HCT116 (cell line): ENCODE measurements at regions not wholly inside any gene's neighbourhood (a gene's known extent, or its start where the extent isn't known, plus 50 kb on each side); places are given as distances from the start of the nearest gene placed in this dataset.
"Not testable (repeated sequence)": the region's sequence is repeated elsewhere in the genome, so short reads cannot be mapped to it uniquely, and the experiment has no call there.

Experiments used
- ATAC-seq: fragments of 200-7000 bp; cut with Tn5 transposase; 2 replicates; pipeline ENCODE4 v1.9.1; 2020; ENCODE audit warnings: mild to moderate bottlenecking, moderate library complexity
- BruUV-seq: library from RNA; stranded (reverse); fragments of 400-500 nt; replicated peaks from 2 replicates; lab custom pipeline; 2021; lab: Mats Ljungman, UMichigan
- CTCF ChIA-PET: fragments of 300-600 bp; sonication (Branson Sonifier 250); formaldehyde crosslinking; loops from one replicate; lab custom pipeline; 2021; ENCODE audit warnings: antibody characterized with exemption; lab: Charles Lee
- POLR2A ChIA-PET: fragments of 300-600, 350-600 bp; sonication (Branson Sonifier 250); formaldehyde crosslinking; loops from one replicate; lab custom pipeline; 2021; ENCODE audit warnings: antibody characterized with exemption; lab: Charles Lee
- RAD21 ChIA-PET, 2 experiments: fragments of 300-600 bp; sonication (Branson Sonifier 250); formaldehyde crosslinking; loops; one replicate each; lab custom pipeline; 2023; ENCODE audit warnings: low total read pairs in 2 of 2; ENCODE audit not compliant: uncharacterized antibody in 2 of 2, unreplicated experiment in 2 of 2, low non-redundant PET in 1 of 2; lab: Charles Lee
- DNase-seq: peaks from one replicate; pipeline ENCODE4 v3.0.0-alpha.2; 2010; ENCODE audit warnings: low read depth, low spot score
- H2AFZ ChIP-seq: fragments of 200-600 bp; shearing (Covaris generic), sonication (generic); 2 replicates; pipeline ENCODE4 v1.6.1; 2017; ENCODE audit warnings: low read depth, mixed run types, mixed read lengths, antibody characterized with exemption, low read length; ENCODE audit not compliant: poor library complexity, severe bottlenecking
- H3K27ac ChIP-seq: 2 replicates; pipeline ENCODE4 v1.5.1; 2012; ENCODE audit warnings: low read depth, low read length
- H3K27me3 ChIP-seq: fragments of 200-600 bp; sonication (generic); 2 replicates; pipeline ENCODE4 v1.6.1; 2016; ENCODE audit warnings: mixed run types, low read length, mixed read lengths; ENCODE audit not compliant: insufficient read depth
- H3K36me3 ChIP-seq, 2 experiments: fragments of 200-500 bp in 1 of 2; fragments of 200-600 bp in 1 of 2; sonication (Bioruptor generic) in 1 of 2; sonication (generic) in 1 of 2; 2 replicates each; pipeline versions ENCODE4 v1.5.1 to v1.6.1; 2014 to 2016; ENCODE audit warnings: low read length in 2 of 2, inconsistent platforms in 1 of 2, mixed read lengths in 1 of 2, mixed run types in 1 of 2; ENCODE audit not compliant: insufficient read depth in 2 of 2, control insufficient read depth in 1 of 2
- H3K4me1 ChIP-seq, 2 experiments: fragments of 200-600 bp in 1 of 2; sonication (generic) in 1 of 2; 2 replicates each; pipeline versions ENCODE4 v1.5.1 to v1.6.1; 2012 to 2017; ENCODE audit warnings: low read length in 2 of 2, inconsistent platforms in 1 of 2, mild to moderate bottlenecking in 1 of 2, mixed read lengths in 1 of 2, mixed run types in 1 of 2, moderate library complexity in 1 of 2; ENCODE audit not compliant: insufficient read depth in 2 of 2, control insufficient read depth in 1 of 2
- H3K4me2 ChIP-seq: fragments of 200-600 bp; sonication (generic); 2 replicates; pipeline ENCODE4 v1.6.1; 2017; ENCODE audit warnings: mixed run types, low read length, mixed read lengths
- H3K4me3 ChIP-seq, 2 experiments: fragments of 200-600 bp in 1 of 2; sonication (generic) in 1 of 2; replicated peaks in 1 of 2; 2 replicates each; pipeline ENCODE4 v1.5.1; 2011 to 2016; ENCODE audit warnings: low read length in 2 of 2, control low read depth in 1 of 2, low read depth in 1 of 2, mild to moderate bottlenecking in 1 of 2, mixed read lengths in 1 of 2, mixed run types in 1 of 2
- H3K79me2 ChIP-seq: fragments of 200-600 bp; sonication (generic); 2 replicates; pipeline ENCODE4 v1.6.1; 2017; ENCODE audit warnings: mild to moderate bottlenecking, mixed run types, low read length, moderate library complexity, mixed read lengths; ENCODE audit not compliant: insufficient read depth
- H3K9ac ChIP-seq: fragments of 200-600 bp; sonication (generic); 2 replicates; pipeline ENCODE4 v1.6.1; 2016; ENCODE audit warnings: low read length, mixed read lengths
- H3K9me2 ChIP-seq: fragments of 200-600 bp; sonication (generic), shearing (Covaris generic); 2 replicates; pipeline ENCODE4 v1.6.1; 2017; ENCODE audit warnings: mixed run types, mild to moderate bottlenecking, moderate library complexity; ENCODE audit not compliant: insufficient read depth
- H3K9me3 ChIP-seq, 2 experiments: fragments of 200-500 bp in 1 of 2; fragments of 200-600 bp in 1 of 2; sonication (Bioruptor generic) in 1 of 2; sonication (generic) in 1 of 2; 2 replicates each; pipeline ENCODE4 v1.6.1; 2014 to 2017; ENCODE audit warnings: low read length in 2 of 2, mixed read lengths in 2 of 2, inconsistent platforms in 1 of 2, low read depth in 1 of 2, mild to moderate bottlenecking in 1 of 2, mixed run types in 1 of 2, moderate library complexity in 1 of 2; ENCODE audit not compliant: control insufficient read depth in 1 of 2, insufficient read depth in 1 of 2
- H4K20me1 ChIP-seq: fragments of 200-600 bp; sonication (generic), shearing (Covaris generic); 2 replicates; pipeline ENCODE4 v1.6.1; 2017; ENCODE audit warnings: mixed run types, mild to moderate bottlenecking, moderate library complexity; ENCODE audit not compliant: insufficient read depth
- EGR1 ChIP-seq: IDR thresholded peaks from 2 replicates; pipeline ENCODE4 v1.6.1; 2012; ENCODE audit warnings: low read depth
- EZH2 ChIP-seq: fragments of 200-600 bp; sonication (generic); IDR thresholded peaks from 2 replicates; pipeline ENCODE4 v1.6.1; 2017; ENCODE audit warnings: antibody characterized with exemption, mixed run types
- EZH2phosphoT487 ChIP-seq: fragments of 200-600 bp; IDR thresholded peaks from 2 replicates; pipeline ENCODE4 v1.6.1; 2018; ENCODE audit warnings: antibody characterized with exemption, borderline replicate concordance
- FOSL1 ChIP-seq: IDR thresholded peaks from 2 replicates; pipeline ENCODE4 v1.6.1; 2012; ENCODE audit warnings: low read depth
- POLR2AphosphoS5 ChIP-seq: IDR thresholded peaks from 2 replicates; pipeline ENCODE4 v1.6.1; 2011; ENCODE audit warnings: mild to moderate bottlenecking, low read depth, low read length, moderate library complexity
- SRF ChIP-seq: IDR thresholded peaks from 2 replicates; pipeline ENCODE4 v1.6.1; 2012; ENCODE audit warnings: low read depth
- TCF7L2 ChIP-seq: IDR thresholded peaks from 2 replicates; pipeline ENCODE4 v1.7.0; 2011; ENCODE audit warnings: borderline replicate concordance, inconsistent platforms; ENCODE audit not compliant: insufficient read depth, insufficient read length; ENCODE audit errors: extremely low read depth
- YY1 ChIP-seq: IDR thresholded peaks from 2 replicates; pipeline ENCODE4 v1.6.1; 2011; ENCODE audit warnings: low read length, low read depth, moderate library complexity, mild to moderate bottlenecking; ENCODE audit not compliant: insufficient replicate concordance; ENCODE audit errors: extremely low read depth
- ZFX ChIP-seq: fragments of 450-650 bp; IDR thresholded peaks from 2 replicates; pipeline ENCODE4 v1.6.1; 2017
- intact Hi-C: fragments of 100-400 bp; cut with micrococcal nuclease; formaldehyde crosslinking; loops from 2 replicates; pipeline ENCODE4 v1.10.0; 2022

GRCh38 chr6:21756487-21756886, 162.9 kb downstream of the SOX4 start:
- Histone ChIP-seq H4K20me1 (no peaks in the 10 kb centered on the region), H3K27me3 (no peaks in the 10 kb centered on the region), H3K9ac (no peak overlapping the region), H3K9me3 (no peaks in the 10 kb centered on the region), H3K4me2 (no peak overlapping the region), H3K4me3 (no peak overlapping the region), H3K9me2 (no peaks in the 10 kb centered on the region), H3K79me2 (no peaks in the 10 kb centered on the region), H3K4me1 (peaks cover 32 to 41% of the 10 kb centered on the region in 2 experiments), H3K36me3 (no peaks in the 10 kb centered on the region), H3K27ac (no peak overlapping the region), H2AFZ (no peak overlapping the region)
- no peak for ATAC-seq
- no TSS peak for BruUV-seq
- ChIA-PET RAD21 (no interaction called here), CTCF (no interaction called here), POLR2A (no interaction called here)
- no peak for TF ChIP-seq EGR1
- TF ChIP-seq EZH2: no peak
- no peak for TF ChIP-seq FOSL1
- TF ChIP-seq EZH2phosphoT487: no peak
- no peak for TF ChIP-seq SRF
- TF ChIP-seq YY1: no peak
- no peak for TF ChIP-seq TCF7L2
- no peak for TF ChIP-seq ZFX
- no peak for TF ChIP-seq POLR2AphosphoS5
- DNase-seq: no peak
- intact Hi-C loops: no loop called here

GRCh38 chr6:21757392-21757791, 163.8 kb downstream of the SOX4 start:
- ATAC-seq: not testable (repeated sequence)

More at GRCh38 chr6:21757392-21757791, 163.8 kb downstream of the SOX4 start:
- H3K4me3 ChIP-seq, H4K20me1 ChIP-seq, H3K4me2 ChIP-seq, H3K36me3 ChIP-seq, CTCF ChIA-PET, H3K9ac ChIP-seq, POLR2A ChIA-PET, RAD21 ChIA-PET, H3K9me2 ChIP-seq, intact Hi-C loops, BruUV-seq, H3K9me3 ChIP-seq, H3K27ac ChIP-seq, H2AFZ ChIP-seq, H3K79me2 ChIP-seq, H3K27me3 ChIP-seq, DNase-seq: not testable (repeated sequence)
- H3K4me1 ChIP-seq: peaks cover 23 to 31% of the 10 kb centered on the region in 2 experiments
